Dermis microvascular lymphatic vessel endothelial cell (primary cell): ENCODE measurements at regions not wholly inside any gene's neighbourhood (a gene's known extent, or its start where the extent isn't known, plus 50 kb on each side); places are given as distances from the start of the nearest gene placed in this dataset.

ENCODE experiments used
- DNase-seq, 2 donors: peaks; one replicate each; pipeline versions ENCODE4 v3.0.0 to v3.0.0-alpha.2; 2010; ENCODE audit warnings: low read depth in 2 of 2

DNA sequence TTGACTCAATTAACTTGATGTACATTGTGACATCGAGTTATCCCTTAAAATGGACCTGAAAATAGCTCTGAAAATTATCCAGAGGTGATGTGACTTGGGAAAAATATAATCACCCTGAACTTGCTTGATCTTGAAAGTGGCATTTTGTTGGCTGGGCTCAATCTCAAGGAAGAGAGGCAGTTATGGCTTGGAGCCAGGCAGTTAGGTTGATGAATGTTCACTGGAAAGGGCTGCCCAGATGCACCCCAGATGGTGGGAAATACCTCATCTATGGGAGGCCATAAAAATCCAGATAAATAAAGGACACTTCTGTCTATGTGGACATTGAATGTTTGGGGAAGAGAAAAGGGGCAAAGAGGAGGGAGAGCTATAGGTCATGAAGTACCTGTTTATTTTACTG, 55.7 kb upstream of the OR5AN1 start:
- DNase-seq: no peak

DNA sequence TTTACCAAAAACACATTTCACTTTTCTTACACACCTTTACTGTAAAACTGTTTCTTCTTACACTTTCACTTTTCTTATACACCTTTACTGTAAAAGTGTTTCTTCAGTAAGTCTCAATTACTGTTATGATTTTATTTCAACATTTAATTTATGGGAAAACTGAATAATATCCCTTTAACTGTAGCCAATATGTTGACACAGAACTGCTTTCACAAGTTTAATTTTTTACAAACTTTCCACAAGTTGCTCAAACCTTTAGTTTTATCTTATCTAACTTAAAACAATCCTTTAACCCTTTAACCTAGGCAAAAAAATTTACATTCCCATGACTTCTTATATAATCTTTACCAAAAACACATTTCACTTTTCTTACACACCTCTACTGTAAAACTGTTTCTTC, 63.3 kb upstream of the OR5AN1 start:
- DNase-seq: no peak

DNA sequence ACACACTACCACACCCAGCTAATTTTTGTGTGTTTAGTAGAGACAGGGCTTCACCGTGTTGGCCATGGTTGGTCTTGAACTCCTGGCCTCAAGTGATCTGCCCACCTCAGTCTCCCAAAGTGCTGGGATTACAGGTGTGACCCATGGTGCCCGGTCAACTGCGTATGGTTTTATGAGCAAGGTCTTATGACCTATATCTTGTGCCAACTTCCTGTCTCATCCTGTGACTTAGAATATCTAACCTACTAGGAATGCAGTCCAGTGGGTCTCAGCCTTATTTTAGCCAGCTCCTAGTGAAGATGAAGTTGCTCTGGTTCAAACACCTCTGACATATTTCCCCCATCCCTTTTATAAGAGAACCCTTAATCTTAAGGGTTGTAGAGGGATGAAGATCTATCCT, 66.1 kb upstream of the OR5AN1 start:
- DNase-seq: no peak

DNA sequence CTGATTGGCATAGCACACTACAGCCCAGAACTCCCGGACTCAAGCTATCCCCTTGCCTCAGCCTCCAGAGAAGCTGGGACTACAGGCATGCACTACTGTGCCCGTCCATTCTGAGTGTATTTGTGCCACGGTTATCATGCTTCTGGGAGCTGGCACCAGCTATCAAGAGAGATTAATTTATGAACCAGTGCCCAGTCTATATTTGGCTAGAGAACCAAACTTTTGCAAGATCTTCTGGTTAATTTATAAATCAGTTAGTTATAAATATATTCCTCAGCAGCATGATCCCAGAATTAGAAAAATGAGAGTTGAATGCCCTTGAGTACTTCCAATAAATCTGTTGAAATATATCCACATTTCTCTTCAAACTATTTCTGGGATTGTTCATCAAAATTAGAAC, 67.5 kb upstream of the OR5AN1 start:
- DNase-seq: no peak

DNA sequence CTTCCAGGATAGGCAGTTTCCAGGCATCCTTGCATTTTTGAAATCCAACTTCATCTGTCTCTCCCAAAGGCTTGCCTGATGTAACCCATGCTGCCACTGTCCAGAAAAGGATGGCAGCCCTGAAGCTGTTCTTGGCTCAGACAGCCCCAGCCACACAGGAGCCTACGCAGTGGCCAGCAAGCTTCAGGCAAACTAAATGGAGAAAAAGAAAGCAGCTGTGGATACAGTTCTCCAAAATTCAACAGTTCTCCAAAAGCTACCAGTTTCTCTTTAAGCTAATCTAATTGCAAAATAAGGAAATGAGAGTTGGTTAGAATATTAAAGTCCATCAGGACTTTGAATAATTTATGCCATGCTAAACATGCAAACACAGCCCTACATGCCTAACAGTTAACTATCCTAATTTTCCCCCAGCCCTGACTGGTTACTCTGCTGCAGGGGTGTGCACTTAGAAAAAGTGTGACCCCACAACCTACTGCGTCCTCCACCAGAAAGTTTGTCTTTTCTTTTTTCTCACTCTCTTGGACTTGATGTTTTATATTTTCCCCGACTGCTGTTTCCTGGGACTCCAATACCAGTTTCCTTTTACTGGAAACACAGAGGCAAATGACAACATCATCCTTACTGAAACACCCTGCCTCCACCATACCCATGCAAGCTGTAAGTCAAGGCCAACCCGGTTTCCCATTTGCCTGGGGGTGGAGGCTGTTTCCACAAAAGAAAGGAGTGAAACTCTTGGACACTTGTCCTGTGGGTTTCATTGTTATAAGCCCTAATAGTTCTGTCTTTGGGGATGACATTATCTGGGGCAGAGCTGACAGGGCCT, 69.1 kb upstream of the OR5AN1 start:
- DNase-seq: no peak

DNA sequence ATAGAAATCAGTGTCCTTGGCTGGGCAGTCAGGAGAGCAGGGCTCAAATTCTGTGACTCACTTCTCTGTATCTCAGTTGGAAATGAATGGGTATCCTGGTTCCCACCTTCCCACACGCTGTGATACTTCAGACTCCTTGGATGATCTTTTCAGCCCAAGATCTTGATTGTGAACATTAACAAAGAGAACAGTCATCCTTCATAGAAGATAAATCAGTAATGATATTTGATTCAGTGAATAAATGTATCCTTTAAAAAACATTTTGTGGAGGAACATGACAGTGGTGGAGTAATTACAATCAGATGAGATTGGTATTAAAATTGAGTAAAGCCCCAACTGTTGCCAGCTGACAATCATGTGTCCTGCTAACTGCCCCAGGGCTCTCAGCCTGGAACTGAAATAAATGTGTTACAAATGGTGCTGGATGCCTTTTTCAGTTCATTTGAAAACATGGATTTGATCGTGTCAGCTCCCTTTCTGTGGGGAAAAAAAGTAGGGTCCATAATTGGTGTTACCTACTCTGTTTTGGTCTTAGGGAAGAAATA, 72.9 kb upstream of the OR5AN1 start:
- DNase-seq: no peak

DNA sequence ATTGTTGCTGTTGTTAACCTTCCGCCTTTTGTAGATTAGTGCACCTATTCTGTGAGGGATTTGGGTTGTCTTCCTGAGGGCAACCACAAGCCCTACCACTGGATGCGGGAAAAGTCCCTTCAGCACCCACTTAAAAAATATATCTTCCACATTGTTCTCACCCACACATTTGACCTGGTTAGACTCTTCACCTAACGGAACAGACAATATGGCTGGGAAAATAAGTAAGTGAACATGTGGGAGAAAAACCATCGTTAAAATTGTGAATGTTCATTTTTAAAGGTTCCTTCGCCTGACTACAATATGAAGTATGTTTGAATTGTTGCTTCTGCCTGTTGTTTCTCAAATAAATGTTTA, 72.0 kb upstream of the MPEG1 start:
- DNase-seq: no peak

DNA sequence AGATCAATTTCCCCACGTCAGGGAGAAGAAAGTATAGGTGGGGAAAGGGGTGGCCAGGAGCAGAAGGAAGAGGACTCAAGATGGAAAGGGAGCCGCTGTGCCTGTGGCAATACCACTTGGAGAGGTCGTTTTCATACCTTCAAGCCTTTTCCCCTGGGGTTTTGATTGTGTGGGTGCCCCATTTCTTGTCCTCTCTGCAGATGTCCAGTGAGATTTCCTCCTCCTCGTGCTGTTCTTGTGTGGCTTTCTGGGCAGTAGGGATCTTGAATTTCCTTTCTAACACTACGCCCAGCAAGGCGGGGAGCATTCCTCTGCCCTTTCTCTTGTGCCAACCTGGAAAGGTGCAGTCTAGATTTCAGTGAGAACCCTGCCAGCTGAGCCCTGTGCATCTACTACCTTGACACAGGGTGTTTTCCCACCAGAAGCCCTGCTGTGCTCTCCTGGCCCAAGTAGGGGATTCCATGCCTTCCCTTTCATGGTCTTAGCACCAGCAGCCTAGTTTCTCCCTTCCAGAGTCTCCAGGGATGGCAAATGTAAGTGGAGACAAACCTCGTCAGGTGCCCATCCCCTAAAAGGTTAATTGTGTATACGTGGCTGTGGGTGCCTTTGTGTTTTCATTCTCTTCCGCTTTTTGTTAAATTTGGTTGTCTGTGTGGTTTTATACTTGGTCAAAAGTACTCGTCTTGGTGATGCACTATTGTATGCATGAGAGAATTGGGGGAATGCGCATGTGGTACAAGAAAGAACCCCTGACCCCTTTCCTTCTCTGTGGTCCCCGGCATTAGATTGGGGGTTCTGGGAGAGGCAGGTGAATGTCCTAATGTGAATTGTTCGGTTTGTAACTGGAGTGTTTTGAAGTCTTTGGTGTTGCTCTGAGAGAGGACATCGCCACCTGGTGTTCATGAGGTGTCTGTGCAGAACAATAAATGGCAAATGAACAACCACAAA, 71.4 kb upstream of the MPEG1 start:
- DNase-seq: peak; percentile 55 to 65

DNA sequence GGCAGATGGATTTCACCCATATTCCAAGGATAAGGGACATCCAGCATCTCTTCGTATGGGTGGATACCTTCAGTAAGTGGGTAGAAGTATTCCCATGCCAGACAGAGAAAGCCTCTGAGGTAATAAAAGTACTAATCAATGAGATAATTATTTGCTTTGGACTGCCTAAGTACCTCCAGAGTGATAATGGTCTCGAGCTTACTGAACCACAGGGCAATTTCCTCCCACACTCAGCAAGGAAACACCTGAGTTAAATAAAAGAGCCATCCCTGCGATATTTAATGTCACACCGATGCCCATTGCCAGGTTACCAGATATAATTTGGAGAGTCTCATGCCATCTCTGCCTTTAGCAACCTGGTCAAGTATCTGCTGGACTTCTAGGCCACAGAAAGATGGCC, 70.6 kb upstream of the MPEG1 start:
- DNase-seq: no peak

DNA sequence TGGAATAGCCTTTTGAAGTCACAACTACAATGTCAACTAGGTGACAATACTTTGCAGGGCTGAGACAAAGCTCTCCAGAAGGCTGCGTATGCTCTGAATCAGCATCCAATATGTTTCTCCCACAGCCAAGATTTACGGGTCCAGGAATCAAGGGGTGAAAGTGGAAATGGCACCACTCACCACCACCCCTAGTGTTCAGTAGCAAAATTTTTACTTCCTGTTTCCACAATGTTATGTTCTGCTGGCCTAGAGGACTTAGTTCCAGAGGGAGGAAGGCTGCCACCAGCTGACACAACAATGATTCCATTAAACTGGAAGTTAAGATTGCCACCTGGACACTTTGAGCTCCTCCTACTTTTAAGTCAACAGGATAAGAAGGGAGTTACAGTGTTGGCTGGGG, 68.5 kb upstream of the MPEG1 start:
- DNase-seq: peak; percentile 26 to 27

DNA sequence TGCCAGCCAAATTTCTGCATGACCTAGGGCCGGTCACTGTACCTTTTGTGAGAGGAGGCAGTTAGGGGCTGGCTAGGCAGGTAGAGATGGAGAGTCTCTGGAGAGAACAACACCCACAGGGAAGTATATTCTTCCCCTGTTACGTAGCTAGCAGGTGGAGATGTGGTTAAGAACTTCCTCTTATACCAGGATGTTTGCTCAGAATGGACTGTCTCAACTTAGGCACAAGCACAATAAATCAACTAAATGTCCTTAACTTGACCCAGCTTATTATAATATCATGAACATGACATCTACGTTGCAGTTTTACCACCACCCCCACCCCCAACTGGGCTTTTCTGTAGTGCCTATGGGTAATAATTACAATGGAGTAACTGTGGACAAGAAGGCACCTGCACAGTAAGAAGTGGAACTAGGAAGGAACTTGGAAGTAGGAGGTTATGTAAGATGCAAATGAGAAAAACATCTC, 60.7 kb upstream of the MPEG1 start:
- no peak for DNase-seq

DNA sequence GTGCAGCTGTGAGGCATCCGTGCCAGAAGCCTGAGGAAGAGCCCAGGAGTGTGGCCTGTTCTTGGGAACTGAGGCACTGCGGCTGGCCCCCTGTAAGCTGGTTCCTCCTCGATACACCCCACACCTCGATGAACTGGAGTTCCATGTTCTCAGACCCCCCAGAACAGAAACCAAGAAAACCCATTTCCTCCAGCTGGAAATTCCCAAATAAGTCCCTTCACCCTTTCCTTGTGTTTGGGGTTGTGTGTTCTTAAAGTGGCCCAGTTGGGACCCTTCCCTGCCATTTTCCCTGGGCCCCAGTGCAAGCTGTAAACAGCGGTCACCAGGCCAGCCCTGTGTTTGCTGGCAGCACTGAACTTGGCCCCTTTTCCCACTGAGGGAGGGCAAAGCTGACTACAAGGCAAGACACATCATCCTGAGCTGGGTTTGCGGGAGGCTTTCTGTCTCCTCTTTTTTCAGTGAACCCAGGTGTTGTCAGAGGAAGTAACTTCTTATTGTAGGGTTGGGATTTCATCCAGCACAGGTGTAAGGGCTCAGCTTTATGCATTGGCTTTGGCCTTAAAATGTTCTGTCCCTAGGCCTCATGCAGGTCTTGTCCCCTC, 60.1 kb upstream of the MPEG1 start:
- no peak for DNase-seq

DNA sequence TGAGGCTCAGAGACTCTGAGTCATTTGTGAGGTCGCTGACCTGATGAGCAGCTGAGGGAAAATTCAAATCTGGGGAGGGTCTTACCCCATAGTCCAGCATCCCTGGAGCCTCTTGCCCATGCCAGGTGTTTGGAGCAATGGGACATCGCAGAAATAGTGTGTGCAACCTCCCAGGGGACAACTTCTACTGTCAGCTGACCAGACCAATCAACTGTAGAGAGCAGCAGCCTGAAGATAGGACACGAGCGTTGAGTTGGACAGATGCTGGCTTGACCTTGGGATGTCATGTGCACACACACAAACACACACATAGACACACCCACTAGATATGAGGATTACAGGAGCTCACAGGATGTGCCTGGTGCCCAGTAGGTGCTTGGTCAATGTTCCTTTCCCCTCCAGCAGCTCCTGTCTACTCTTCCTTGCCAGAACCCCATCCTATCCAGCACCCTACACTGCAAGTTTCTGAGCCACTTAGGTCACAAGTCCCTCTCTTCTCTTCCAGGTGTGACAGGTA, 59.1 kb upstream of the MPEG1 start:
- no peak for DNase-seq

DNA sequence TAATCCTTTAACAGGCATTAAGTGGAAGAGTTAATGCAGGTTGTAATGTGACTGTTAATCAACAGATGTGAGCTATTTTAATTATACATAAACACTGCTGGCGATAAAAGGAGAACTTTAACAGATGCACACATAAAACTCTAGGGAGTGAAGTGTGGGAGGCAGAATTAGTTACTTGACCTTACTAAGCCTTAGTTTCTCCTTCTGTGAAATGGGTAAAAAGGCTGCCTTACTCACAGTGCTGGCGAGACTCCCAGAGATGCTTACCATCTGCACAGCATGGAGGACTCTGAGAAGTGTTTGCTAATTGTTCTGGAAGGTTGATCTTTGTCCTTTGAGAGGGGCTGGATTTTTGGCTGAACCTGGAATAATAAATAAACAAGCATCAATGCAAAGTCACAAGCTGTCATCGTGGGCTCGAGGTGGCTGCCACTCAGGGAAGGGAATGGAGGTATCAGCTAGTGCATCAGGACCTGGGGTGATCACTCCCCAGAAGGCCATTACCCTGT, 58.6 kb upstream of the MPEG1 start:
- DNase-seq: no peak

DNA sequence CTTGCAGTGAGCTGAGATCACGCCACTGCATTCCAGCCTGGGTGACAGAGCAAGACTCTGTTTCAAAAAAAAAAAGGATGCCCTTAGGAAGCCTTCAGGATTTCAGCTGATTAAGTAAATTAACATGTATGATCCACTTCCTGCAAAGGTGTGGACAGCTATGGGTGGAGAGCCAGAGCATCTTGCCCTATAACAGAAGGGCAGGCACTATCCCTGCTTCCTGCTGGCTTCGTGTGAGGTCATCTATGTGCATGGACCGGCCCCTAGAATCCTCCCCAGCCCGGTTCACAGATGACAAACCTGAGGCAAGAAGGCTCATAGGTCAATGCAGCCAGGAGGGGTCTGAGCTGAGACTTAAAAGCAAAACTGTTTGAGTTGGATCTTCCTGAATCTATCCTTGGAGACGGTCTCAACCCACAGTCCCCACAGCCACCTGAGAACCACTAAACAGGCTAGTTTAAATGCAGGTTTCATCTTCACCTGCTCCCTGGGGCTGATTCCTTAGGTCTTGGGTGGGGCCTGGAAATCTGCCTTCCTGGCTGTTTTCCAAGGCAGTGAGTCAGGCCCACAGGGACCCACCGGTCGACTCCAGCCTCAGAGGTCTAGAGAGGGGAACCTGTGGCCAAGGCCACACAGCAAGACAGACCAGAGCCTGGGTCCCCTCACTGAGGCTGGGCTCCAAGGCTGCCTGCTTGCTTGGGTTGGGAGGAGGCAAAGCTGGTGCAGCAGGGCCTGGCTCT, 55.2 kb upstream of the MPEG1 start:
- DNase-seq: no peak

DNA sequence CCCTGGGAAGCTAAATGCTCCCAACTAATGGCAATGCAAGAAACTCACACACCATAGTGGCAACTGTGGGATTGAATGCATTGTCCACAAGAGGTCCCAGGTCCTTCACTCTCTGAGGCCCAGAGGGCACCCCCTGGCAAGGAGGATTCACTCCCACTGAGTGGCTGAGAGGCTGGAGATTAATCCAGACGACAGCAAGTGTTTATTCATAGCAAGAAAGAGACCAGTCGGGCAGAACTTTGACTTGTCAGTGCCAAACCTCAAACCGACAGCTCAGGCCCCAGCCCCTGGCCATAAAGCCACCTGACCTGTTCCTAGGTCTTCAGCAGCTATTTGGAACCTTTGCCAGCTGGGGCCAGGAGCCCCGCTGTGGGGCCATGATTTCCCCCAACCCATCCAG, 54.5 kb upstream of the MPEG1 start:
- no peak for DNase-seq

DNA sequence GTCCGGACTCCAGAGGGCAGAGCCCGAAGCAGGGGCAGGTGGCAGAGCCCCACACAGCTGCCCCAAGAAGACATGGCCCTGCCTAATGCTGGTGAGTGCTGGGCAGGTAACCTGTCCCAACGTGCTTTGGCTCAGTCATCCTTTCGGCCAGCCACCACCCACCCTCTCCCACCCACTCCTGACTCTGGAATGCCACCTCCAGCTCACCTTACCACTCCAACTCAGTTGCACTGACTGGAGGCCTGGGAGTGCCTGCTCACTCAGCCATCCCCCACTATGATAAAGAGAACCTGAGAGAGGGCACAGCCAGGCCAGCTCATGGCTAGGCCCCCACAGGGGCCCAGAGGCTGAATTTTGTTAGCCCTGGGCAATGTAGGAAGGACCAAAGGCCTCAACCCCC, 53.8 kb upstream of the MPEG1 start:
- DNase-seq: no peak

DNA sequence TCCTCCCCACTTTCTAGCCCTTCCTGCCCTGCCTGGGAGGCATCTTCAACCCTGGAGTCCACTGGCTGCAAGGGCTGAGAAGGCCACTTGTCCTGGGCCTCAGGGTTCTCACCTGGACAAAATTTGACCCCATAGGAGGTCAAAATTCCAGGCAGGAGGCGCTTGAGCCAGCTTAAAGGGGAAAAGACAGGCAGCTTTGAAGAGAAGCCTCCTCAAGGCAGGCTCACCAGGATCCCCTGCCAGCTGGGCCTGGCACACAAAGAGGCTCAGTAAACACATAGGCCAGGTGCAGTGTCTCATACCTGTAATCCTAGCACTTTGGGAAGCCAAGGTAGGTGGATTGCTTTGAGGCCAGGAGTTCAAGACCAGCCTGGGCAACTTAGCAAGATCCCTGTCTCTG, 53.0 kb upstream of the MPEG1 start:
- no peak for DNase-seq

DNA sequence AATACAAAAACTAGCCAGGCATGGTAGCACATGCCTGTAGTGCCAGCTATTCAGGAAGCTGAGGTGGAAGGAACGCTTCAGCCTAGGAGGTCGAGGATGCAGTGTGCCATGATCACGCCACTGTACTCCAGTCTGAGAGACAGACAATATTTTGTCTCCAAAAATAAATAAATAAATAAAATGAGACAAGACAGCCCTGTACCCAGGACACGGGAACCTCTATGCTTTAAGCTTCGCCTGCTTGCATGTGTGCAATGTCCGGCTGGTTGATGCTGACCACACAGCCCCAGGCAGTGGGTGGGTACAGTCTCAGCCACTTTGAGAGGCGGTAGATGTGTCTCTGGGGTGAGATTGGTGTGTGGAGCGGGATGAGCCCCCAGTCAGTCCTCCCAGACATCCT, 52.0 kb upstream of the MPEG1 start:
- no peak for DNase-seq

DNA sequence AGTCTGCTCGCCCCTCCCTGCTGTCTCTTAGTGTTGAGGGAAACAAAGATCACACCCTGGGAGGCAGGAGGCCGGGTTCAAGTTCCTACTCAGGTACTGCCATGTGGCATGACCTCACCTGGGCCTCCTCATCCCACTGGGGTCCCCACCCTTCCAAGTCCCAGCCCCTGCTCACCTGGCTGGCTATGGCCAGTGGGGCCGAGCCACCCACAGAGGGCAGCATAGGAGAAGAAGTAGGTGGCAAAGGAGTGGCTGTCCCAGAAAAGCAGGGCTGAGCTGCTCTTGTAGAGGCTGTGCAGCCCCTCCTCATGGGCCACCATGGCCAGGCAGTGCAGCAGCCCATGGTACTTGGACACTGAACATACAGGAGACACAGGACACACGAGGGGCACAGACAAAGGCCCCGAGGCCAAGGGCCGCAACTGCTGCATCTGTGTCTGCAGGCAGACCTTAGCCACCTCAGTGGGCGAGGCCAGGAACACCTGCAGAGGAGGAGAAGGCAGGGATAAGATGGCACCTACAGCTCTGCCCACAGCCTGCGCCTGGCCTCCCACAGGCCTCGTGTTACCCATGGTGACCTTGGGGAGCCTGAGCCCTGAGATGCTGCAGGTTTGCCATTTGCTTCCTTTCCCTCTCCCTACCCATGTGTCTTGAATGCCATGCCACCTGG, 50.6 kb upstream of the MPEG1 start:
- peak; percentile 10 to 20 for DNase-seq
